NAMALWA (cell line): ENCODE measurements at regions not wholly inside any gene's neighbourhood (a gene's known extent, or its start where the extent isn't known, plus 50 kb on each side); places are given as distances from the start of the nearest gene placed in this dataset.
"Not testable (repeated sequence)": the region's sequence is repeated elsewhere in the genome, so short reads cannot be mapped to it uniquely, and the experiment has no call there.

ENCODE experiments used
- DNase-seq: peaks from one replicate; pipeline ENCODE4 v3.0.0-alpha.2; 2015; ENCODE audit warnings: low spot score

DNA sequence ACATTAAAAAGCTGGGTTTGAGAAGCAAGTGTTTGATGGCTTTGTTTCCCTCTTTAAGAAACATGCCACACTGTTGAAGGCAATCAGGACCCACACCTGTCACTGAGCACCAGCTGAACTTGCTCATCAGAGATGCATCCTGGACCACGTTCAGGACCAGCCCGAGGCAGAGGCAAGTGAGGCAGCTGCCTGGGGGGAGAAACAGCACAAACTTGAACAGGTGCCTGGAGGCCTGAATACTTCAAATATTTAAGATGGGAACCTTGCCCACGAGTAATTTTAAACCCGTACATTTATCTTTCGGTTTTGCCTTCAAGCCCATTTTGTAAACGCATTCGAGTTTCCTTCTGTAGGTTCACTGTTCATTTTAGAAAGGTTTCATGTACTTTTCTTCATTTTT lies 421.3 kb downstream of the NYAP2 start:
- no peak for DNase-seq

DNA sequence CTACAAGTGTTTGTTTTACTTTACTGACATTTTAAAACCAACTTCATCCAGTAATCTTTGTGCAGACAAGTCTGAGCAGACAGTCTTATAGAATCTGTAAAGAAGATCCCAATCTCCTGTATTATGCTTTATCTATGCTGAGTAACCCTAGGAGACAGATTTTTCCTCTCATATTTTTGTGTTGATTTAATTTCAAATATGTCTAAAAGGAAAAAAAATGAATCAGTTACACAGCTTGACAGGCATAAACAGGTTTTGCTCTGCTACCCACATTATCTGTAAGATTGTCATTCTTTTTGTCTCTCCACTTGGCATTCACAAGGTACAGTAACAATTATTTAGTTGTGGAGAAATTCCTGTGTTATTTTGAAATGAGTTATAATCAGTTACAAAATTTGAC lies 415.0 kb downstream of the NYAP2 start:
- DNase-seq = no peak

DNA sequence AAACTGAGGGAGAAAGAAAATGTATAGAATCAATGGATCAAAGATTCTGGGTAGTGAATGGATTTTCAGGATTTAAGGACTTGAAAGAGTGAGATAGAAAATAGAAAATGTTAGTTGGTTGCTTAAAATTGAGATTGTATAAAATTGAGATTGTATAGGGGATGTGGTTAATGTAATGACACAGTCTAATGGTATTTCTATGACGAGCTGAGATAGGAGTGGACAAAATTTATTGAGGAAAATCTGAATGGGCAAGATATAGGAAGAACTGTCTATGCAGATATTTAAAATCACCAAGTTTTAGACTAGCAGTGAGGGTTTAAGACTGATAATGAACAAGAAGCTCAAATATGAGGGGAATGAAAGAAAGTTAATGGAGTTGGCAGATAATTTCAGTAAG lies 406.6 kb downstream of the NYAP2 start:
- DNase-seq = no peak

DNA sequence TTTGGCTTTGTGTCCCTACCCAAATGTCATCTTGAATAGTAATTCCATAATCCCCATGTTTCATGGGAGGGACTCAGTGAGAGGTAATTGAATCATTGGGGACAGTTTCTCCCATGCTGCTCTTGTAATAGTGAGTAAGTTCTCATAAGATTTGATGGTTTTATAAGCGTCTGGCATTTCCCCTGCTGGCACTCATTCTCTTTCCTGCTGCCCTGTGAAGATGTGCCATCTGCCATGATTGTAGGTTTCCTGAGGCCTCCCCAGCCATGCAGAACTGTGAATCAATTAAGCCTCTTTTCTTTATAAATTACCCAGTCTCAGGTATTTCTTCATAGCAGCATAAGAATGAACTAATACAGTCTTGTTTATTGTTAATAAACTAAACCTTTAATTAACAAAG lies 402.6 kb downstream of the NYAP2 start:
- not testable (repeated sequence) for DNase-seq

DNA sequence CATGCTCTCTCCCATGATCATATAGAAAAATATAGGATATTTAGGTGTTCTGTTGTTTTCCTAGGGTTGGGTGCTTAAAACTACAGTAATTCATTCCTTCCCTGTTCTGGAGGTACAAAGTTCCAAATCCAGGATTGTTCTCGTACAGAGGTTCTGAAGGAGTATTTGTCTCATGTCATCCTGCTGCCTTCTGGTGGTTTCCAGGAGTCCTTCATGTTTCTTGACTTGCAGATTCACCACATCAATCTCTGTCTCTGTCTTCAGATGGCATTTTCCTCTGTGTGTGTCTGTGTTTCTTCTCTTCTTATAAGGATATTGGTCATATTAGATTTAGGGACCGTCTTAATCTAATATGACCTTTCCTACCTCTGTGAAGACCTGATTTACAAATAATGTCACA lies 397.9 kb downstream of the NYAP2 start:
- no peak for DNase-seq

DNA sequence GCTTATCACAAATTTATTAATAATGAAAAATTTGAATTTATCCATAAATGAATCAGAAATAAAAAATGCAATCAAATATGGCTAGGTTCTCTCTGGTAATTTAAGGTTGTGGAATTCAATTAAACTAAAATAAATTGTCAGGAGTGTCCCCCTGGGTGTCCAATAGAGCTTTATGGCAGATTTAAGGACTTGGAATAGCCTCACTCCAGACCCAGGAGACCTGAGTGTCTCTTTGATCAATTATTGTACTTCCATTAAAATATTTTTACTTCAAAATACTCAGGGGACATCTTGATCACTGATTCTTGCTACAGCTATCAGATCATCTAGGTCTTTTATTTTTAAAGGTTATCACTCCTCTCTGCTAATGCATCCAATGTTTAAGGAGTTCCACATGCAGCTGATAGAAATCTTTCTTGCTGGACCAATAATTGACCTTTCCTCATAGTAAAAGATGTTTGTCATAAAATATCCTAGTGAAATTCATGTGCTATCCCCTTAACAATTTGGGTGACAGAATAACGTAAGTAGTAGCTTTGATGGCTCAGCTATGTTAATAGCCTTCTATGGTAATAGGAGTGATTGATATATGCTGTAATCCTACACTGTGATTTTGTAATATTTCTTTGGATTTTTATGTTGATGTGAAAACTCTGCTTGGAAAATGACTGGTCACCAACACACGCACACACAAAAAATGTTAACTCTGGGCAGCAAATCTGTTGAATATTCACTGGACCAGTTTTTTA lies 395.3 kb downstream of the NYAP2 start:
- DNase-seq = no peak

DNA sequence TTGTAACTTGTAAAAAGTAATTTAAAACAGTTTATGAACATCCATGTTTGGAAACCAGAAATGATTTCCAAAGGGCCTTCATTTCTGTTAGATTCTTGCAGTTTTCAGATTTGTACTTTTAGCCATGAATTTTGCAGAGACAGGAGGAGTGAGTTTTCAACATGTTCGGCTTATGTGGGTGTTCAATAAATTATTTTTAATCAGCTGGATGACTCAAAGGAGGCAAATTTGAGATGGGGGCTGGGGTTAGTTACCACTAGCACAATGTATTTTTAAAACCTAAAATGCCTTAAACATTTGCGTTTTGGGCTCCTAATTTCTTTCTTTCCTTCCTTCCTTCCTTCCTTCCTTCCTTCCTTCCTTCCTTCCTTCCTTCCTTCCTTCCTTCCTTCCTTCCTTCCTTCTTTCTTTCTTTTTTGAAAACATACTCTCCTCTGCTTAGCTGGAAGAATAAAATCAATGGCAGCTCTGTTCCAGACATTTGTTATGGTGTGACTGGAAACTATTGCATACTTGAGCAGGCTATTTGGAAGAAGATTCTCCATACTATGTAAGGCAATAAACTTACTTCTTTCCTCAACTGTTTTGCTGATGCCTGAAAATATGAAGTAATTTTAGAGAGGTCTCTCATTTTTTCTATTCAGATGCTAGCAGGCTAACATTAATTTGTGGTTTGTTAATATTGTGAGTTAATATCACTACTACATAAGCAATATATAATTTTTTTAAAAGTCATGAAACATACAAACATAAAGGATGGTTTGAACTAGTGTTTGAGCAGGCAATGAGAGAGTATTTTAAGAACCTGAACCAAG lies 394.4 kb downstream of the NYAP2 start:
- no peak for DNase-seq

DNA sequence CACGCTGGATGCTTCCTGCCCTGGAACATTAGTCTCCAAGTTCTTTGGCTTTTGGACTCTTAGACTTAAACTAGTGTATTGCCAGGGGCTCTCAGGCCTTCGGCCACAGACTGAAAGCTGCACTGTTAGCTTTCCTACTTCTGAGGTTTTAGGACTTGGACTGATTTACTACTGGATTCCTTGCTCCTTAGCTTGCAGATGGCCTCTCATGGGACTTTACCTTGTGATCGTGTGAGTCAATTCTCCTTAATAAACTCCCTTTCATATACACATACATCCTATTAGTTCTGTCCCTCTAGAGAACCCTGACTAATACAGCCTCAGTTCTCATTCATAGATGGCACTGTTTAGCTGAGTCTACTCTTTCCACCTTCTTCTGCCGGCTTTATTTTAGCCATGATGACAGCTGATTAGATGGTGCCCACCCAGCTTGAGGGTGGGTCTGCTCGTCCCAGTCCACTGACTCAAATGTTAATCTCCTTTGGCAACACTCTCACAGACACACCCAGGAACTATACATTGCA lies 389.1 kb downstream of the NYAP2 start:
- no peak for DNase-seq

DNA sequence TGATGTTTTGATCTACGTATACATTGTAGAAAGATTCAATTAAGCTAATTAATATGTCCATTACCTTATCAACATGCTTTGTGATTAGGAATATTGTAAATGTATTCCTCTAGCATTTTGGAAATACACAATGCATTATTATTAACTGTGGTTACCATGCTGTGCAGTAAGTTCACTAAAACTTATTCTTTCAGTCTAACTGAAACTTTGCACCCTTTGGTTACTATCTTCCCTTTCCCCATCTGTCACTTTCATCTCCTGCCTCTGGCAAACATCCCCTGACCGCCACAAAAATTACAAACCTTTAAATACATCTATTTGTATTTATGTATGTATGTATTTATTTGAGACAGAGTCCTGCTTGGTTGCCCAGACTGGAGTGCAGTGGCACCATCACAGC lies 388.0 kb downstream of the NYAP2 start:
- DNase-seq = no peak

DNA sequence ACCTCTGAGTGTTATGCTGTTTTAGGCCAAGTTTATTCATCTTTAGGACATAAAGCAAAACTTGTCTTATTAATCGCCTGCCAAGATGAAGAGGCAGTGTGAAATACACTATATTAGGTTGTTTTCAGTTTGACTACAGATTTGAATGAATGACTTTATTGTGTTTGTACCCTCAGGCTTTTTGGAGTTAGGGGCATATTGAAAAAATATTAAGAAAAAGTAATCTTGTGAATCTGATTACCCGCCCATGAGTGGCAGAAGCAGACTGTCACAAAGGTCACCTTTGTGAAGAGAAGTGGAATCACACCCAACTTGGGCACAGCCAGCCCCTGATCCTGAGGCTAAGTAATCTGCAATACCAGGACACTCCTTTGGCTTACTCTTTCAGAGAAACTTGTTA lies 382.5 kb downstream of the NYAP2 start:
- no peak for DNase-seq

DNA sequence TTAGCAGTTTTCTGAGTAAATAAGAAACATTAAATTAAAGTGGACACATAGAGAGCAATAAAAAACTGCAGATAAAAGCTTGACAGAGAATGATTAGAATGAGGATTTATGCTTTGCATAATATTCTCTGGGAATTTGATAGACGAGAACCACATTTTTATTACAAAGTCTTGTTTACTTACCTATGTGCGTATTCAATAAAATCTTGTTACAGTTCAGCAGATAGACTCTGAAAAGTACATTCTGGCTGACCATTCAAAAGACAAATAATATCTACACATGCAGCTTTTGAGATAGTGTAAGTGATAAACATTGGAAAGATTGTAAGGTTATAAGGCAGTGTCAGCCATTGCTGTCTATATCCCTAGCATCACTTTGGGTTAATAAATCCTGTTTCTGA lies 381.6 kb downstream of the NYAP2 start:
- DNase-seq = no peak

DNA sequence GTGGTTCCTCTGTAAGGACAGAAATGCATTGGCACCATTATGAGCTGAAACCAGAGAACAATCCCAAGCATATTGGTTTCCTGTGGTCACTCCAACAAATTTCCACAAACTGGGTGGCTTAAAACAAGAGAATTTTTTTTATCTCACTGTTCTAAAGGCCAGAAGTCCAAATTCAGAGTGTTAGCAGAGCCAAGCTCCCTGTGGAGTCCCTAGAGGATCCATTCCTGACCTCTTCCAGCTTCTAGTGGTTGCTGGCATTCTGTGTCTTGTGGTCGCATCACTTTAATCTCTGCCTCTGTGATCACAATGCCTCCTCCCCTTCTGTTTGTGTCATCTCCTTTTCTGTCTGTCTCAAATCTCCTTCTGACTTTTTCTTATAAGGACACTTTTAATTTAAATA lies 380.3 kb downstream of the NYAP2 start:
- no peak for DNase-seq

DNA sequence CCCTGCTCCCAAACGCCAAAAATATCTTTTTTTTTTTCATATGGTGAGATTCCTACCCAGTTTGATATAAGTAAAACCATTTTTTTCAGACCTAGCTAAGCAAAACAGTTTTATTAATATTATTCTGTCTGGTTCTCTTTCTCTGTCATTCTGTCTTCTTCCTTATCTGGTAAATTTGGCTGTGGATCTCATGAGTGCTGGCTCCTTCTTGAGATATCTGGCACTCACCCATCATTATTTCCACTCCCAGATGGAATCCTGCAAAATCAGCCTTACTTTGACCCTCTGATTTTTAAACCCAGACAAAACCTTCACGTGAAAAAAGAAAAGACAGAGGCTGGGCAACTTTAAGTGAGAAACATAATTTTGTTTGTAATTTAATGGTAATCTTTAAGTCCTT lies 373.6 kb downstream of the NYAP2 start:
- DNase-seq = no peak

DNA sequence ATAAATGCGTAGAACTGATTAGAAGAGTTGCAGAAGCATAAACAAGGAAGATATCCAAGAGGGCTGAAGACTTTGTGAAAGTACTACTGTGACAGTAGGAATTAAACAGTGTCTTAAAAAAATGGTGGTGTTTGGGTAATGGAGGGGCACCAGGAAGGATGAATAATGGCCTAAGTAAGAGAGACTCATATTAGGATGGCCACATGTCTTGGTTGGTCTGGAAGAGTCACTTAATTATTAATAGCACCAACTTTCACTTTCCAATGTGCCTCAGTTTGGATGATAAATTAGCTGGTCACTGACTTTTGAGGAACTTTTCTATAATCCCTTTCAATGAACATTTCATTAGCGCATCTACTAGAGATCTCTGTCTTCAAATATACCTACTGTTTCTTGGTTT lies 372.2 kb downstream of the NYAP2 start:
- DNase-seq = no peak

DNA sequence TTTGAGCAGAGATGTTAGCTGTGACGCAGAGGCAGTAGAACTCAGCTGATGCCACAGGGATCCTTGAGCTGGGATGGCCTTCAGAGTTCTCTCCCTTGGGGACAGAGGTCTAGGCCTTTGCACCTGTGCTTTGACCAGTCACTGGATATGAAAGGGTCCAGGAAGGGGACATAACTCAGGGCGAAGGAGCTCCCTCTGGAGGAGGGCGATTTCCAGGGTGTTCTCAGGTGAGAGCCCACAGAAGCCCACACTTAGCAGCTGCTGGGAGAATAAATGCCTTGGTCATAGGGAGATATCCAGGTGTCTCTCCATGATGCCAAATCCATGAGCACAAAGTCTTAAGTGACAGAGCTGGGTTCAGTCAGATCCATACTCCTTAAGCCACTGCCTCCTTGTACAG lies 369.2 kb downstream of the NYAP2 start:
- no peak for DNase-seq

DNA sequence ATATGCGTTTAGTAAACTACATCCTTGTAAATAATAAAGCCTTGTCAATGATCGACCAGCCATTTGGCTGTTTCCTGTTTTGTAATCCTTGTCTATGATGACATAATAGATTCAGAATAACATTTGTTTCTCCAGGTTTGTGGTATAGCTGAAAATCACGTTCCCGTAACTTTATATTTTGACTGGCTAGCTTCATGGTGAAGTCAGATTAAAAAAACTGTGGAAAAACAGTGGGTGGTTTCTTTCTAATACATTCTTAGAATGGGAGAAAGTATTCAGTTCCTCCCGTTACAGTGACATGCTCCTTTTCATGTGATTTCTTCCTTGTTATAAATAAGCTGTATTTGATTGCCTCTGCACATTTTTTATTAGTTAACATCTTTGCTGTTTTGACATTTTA lies 366.9 kb downstream of the NYAP2 start:
- no peak for DNase-seq

DNA sequence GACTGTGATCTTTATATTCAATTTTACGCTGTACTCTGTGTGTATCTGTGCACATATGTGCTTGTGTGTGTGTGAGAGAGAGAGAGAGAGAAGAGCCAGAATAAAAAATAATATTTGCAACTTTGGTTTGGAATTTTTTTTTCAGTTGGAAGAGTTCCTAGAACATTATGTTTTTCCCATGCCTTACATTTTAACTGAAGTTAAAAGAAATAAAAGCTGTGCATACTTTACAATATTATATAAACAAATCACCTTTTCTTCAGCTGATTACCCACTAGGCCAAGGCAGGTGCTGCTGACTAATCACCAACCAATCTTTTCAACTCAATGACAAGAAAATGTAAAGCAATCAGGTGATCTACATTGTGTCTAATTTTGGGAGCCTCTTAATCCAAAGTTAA lies 366.3 kb downstream of the NYAP2 start:
- DNase-seq = no peak

DNA sequence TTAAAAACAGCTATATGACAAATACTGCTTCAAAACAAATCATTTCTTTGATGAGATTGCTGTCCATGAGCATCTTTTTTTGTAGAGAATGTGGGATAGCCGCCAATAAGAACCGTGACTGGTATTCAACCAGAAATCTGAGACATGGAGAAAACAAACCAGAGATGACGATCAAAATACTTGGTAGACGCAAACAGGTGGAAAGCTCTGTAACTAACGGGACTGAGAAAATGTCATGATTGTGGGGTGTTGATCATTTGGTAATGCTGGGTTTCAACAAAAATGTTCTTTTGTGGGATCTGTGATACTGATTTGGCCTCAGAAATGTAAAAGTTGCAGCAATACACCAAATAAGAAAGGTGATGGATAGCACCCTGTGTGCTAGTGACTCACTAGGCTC lies 364.8 kb downstream of the NYAP2 start:
- DNase-seq = no peak

DNA sequence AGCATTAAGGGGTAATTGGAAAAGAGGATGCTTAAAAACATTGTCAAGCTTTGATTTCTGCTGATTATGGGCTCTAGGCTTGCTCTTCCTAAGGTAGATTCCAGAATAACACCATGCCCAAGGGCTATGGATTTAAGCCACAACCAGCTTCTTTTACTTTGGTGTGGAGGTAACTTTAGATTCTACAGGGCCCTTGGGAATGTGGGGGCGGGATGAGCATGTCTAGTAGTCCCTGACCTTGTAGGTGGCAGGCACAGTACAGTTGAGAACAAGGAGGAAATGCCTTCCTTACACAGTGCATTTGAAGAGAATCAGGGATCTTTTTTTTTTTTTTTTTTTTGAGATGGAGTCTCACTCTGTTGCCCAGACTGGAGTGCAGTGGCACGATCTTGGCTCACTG lies 364.2 kb downstream of the NYAP2 start:
- DNase-seq = no peak

DNA sequence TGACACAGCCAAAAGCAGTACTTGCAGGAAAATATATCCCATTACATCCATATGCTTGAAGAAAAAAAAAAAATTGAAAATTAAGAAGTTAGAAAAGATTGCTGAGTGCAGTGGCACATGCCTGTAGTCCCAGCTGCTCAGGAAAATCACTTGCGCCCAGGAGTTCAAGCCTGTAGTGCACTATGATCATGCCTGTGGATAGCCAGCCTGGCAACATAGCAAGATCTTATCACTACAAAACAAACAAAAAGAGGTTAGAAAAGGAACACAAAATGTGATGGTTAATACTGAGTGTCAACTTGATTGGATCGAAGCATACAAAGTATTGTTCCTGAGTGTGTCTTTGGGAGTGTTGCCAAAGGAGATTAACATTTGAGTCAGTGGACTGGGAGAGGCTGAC lies 361.9 kb downstream of the NYAP2 start:
- DNase-seq = no peak

DNA sequence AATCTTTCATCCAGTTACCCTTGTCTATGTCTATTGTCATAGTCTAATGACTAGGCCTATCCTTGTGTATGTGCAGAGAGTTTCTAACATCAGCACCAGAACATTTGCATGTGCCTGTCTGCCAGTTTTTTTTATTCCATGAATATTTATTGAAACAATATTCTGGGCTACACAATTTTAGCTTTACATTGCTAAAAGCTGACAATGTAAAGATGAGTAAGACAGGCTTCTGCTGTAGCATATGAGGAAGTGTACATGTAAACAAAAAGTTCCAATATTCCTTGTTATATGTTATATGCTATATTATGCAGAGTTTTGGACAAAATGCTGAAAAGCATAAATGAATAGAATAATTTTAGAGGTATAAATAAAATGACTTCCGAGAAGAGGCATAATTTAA lies 357.7 kb downstream of the NYAP2 start:
- DNase-seq = no peak

DNA sequence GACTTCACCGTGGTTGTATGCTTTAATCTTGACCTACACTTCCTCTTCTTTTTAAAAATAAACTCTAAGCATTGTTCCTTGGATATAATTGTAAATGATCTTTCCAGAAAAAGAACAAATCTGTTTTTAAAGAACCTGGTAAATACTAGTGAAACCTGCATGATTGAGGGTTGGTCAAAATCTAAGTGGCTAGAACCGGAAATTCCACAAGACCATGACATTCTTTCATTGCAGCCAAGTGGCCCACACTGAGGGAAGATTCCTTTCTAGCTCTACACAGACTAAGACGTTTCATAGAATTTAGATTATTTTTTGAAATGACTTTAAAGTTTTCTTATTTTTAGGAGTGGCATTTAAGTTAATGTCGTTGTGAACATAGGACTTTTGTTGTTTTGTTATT lies 356.7 kb downstream of the NYAP2 start:
- no peak for DNase-seq

DNA sequence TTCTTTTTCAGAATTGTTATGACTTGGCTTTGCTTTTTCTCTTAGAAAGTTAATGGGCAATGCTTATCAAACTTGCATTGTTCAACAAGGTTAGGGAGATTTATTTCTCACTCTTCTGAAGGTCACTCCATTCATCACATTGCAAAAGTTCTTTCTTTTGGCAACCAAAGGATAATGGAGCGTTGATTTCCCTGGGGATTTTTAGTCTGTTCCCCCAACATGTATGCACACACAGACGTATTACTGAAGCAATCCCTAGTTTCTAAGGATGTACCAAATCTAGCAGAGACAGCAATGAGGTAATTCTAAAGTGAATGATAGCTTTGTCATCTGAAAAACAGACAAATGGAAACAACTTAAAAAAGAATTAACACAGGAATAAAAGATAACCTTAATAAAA lies 349.1 kb downstream of the NYAP2 start:
- no peak for DNase-seq

DNA sequence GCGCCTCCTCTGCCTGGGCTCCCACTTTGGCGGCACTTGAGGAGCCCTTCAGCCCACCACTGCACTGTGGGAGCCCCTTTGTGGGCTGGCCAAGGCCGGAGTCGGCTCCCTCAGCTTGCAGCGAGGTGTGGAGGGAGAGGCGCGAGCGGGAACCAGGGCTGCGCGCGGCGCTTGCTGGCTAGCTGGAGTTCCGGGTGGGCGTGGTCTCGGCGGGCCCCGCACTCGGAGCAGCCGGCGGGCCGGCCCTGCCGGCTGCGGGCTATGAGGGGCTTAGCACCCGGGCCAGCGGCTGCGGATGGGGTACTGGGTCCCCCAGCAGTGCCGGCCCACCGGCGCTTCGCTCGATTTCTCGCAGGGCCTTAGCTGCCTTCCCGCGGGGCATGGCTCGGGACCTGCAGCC lies 344.5 kb downstream of the NYAP2 start:
- DNase-seq = not testable (repeated sequence)
